Activated CD4-positive, alpha-beta T cell treated with anti-CD3 and anti-CD28 coated beads, Interleukin-2, amount 10 ng/mL, durations not matched to agents 7 days and 5 days (primary cell): ENCODE measurements at regions not wholly inside any gene's neighbourhood (a gene's known extent, or its start where the extent isn't known, plus 50 kb on each side); places are given as distances from the start of the nearest gene placed in this dataset.

Source experiments
- CTCF ChIA-PET: fragments of 350-600 bp; sonication (Branson Sonifier 250); formaldehyde crosslinking; loops from one replicate; lab custom pipeline; 2021; ENCODE audit warnings: antibody characterized with exemption; lab: Charles Lee
- POLR2A ChIA-PET: fragments of 350-600 bp; sonication (Branson Sonifier 250); formaldehyde crosslinking; loops from one replicate; lab custom pipeline; 2021; ENCODE audit warnings: antibody characterized with exemption; lab: Charles Lee
- DNase-seq: peaks from one replicate; pipeline ENCODE4 v3.0.0-alpha.2; 2020
- H3K27ac Mint-ChIP-seq: one replicate; pipeline ENCODE4 v1.8.0; 2021; ENCODE audit warnings: mild to moderate bottlenecking, moderate library complexity, mixed read lengths
- H3K27me3 Mint-ChIP-seq: one replicate; pipeline ENCODE4 v1.8.0; 2021; ENCODE audit warnings: mixed read lengths
- H3K36me3 Mint-ChIP-seq: one replicate; pipeline ENCODE4 v1.8.0; 2021; ENCODE audit warnings: low read depth, mixed read lengths
- H3K4me1 Mint-ChIP-seq: one replicate; pipeline ENCODE4 v1.8.0; 2021; ENCODE audit warnings: mixed read lengths
- H3K4me3 Mint-ChIP-seq: one replicate; pipeline ENCODE4 v1.8.0; 2021; ENCODE audit warnings: mild to moderate bottlenecking, moderate library complexity, mixed read lengths
- H3K9me3 Mint-ChIP-seq: one replicate; pipeline ENCODE4 v1.8.0; 2021; ENCODE audit warnings: mixed read lengths

GRCh38 chr5:168153263-168153875 is 138.1 kb upstream of the WWC1 start:
- CTCF ChIA-PET, result no interaction called here
- no peak overlapping the region for H3K4me3 Mint-ChIP-seq
- POLR2A ChIA-PET, result no interaction called here
- no peaks in the 10 kb centered on the region for H3K4me1 Mint-ChIP-seq
- no peak overlapping the region for H3K27ac Mint-ChIP-seq
- H3K36me3 Mint-ChIP-seq, result no peaks in the 10 kb centered on the region
- H3K9me3 Mint-ChIP-seq, result no peaks in the 10 kb centered on the region
- H3K27me3 Mint-ChIP-seq, result peaks cover 4% of the 10 kb centered on the region
- no peak for DNase-seq

GRCh38 chr5:168153876-168154270 is 137.6 kb upstream of the WWC1 start:
- Mint-ChIP-seq H3K9me3 (no peaks in the 10 kb centered on the region), H3K36me3 (no peaks in the 10 kb centered on the region), H3K4me1 (no peaks in the 10 kb centered on the region), H3K27me3 (peaks cover 4% of the 10 kb centered on the region), H3K27ac (no peak overlapping the region), H3K4me3 (no peak overlapping the region)
- ChIA-PET CTCF (interaction anchor here (0.7 kb wide), 1 partner anchor 42 kb away, joined by 3 read pairs; no protein-coding TSS in a partner anchor), POLR2A (no interaction called here)
- no peak for DNase-seq

- no peak for DNase-seq
- POLR2A ChIA-PET, result no interaction called here
- CTCF ChIA-PET, result interaction anchor here (0.7 kb wide), 1 partner anchor 13 kb away, joined by 5 read pairs; no protein-coding TSS in a partner anchor
- no peaks in the 10 kb centered on the region for H3K36me3 Mint-ChIP-seq
- H3K9me3 Mint-ChIP-seq, result no peaks in the 10 kb centered on the region
- no peaks in the 10 kb centered on the region for H3K4me1 Mint-ChIP-seq
- H3K4me3 Mint-ChIP-seq, result no peak overlapping the region
- H3K27ac Mint-ChIP-seq, result no peak overlapping the region
- peaks cover 4% of the 10 kb centered on the region for H3K27me3 Mint-ChIP-seq
These were observed 135.9 kb upstream of the WWC1 start for GRCh38 chr5:168155585-168155984.

- no peak for DNase-seq
- H3K27me3 Mint-ChIP-seq, result peaks cover 4% of the 10 kb centered on the region
- H3K4me1 Mint-ChIP-seq, result no peaks in the 10 kb centered on the region
- H3K36me3 Mint-ChIP-seq, result no peaks in the 10 kb centered on the region
- no peak overlapping the region for H3K4me3 Mint-ChIP-seq
- ChIA-PET POLR2A (no interaction called here), CTCF (interaction anchor here (0.7 to 1.0 kb wide), 2 partner anchors 12 to 21 kb away, joined by 3 to 5 read pairs; no protein-coding TSS in a partner anchor)
- no peak overlapping the region for H3K27ac Mint-ChIP-seq
- H3K9me3 Mint-ChIP-seq, result no peaks in the 10 kb centered on the region
These were observed 135.3 kb upstream of the WWC1 start for GRCh38 chr5:168156170-168156569.

GRCh38 chr5:168157141-168157540 is 134.3 kb upstream of the WWC1 start:
- CTCF ChIA-PET, result interaction anchor here (1.0 kb wide), 1 partner anchor 22 kb away, joined by 3 read pairs; no protein-coding TSS in a partner anchor
- peaks cover 4% of the 10 kb centered on the region for H3K27me3 Mint-ChIP-seq

GRCh38 chr5:168159425-168159824 is 132.0 kb upstream of the WWC1 start:
- Mint-ChIP-seq H3K4me1 (no peaks in the 10 kb centered on the region), H3K36me3 (no peaks in the 10 kb centered on the region), H3K9me3 (no peaks in the 10 kb centered on the region), H3K27ac (no peak overlapping the region), H3K27me3 (peaks cover 4% of the 10 kb centered on the region), H3K4me3 (no peak overlapping the region)
- no peak for DNase-seq
- CTCF ChIA-PET, result interaction anchor here (0.5 kb wide), 1 partner anchor 1022 kb away, joined by 3 read pairs; no protein-coding TSS in a partner anchor
- POLR2A ChIA-PET, result no interaction called here

More at GRCh38 chr5:168157141-168157540, 134.3 kb upstream of the WWC1 start:
- no peak overlapping the region for H3K4me3 Mint-ChIP-seq
- H3K9me3 Mint-ChIP-seq, result no peaks in the 10 kb centered on the region
- POLR2A ChIA-PET, result no interaction called here
- H3K27ac Mint-ChIP-seq, result no peak overlapping the region
- H3K36me3 Mint-ChIP-seq, result no peaks in the 10 kb centered on the region
- H3K4me1 Mint-ChIP-seq, result no peaks in the 10 kb centered on the region
- no peak for DNase-seq

- POLR2A ChIA-PET, result no interaction called here
- no peak overlapping the region for H3K4me3 Mint-ChIP-seq
- no peaks in the 10 kb centered on the region for H3K36me3 Mint-ChIP-seq
- H3K4me1 Mint-ChIP-seq, result peaks cover 18% of the 10 kb centered on the region
- H3K27me3 Mint-ChIP-seq, result peaks cover 11% of the 10 kb centered on the region
- DNase-seq, result no peak
- CTCF ChIA-PET, result no interaction called here
- H3K27ac Mint-ChIP-seq, result no peak overlapping the region
- H3K9me3 Mint-ChIP-seq, result no peaks in the 10 kb centered on the region
These were observed 129.0 kb upstream of the WWC1 start for GRCh38 chr5:168162464-168162863.

GRCh38 chr5:168163966-168164365 is 127.5 kb upstream of the WWC1 start:
- H3K4me3 Mint-ChIP-seq, result no peak overlapping the region
- POLR2A ChIA-PET, result no interaction called here
- H3K9me3 Mint-ChIP-seq, result no peaks in the 10 kb centered on the region
- peaks cover 8% of the 10 kb centered on the region for H3K27me3 Mint-ChIP-seq
- no peak for DNase-seq
- peaks cover 18% of the 10 kb centered on the region for H3K4me1 Mint-ChIP-seq
- H3K36me3 Mint-ChIP-seq, result no peaks in the 10 kb centered on the region
- H3K27ac Mint-ChIP-seq, result no peak overlapping the region
- CTCF ChIA-PET, result no interaction called here

- Mint-ChIP-seq H3K36me3 (no peaks in the 10 kb centered on the region), H3K27me3 (peaks cover 10% of the 10 kb centered on the region), H3K27ac (peak overlapping the region; percentile 0), H3K4me1 (peaks cover 18% of the 10 kb centered on the region), H3K4me3 (no peak overlapping the region), H3K9me3 (no peaks in the 10 kb centered on the region)
- DNase-seq, result no peak
- CTCF ChIA-PET, result interaction anchor here (0.8 kb wide), 1 partner anchor 9 kb away, joined by 3 read pairs; no protein-coding TSS in a partner anchor
- POLR2A ChIA-PET, result no interaction called here
These were observed 126.1 kb upstream of the WWC1 start for GRCh38 chr5:168165221-168165914.

GRCh38 chr5:168165977-168166376 is 125.5 kb upstream of the WWC1 start:
- ChIA-PET CTCF (no interaction called here), POLR2A (no interaction called here)
- Mint-ChIP-seq H3K36me3 (no peaks in the 10 kb centered on the region), H3K27me3 (peaks cover 10% of the 10 kb centered on the region), H3K9me3 (no peaks in the 10 kb centered on the region), H3K4me1 (peaks cover 18% of the 10 kb centered on the region), H3K4me3 (no peak overlapping the region), H3K27ac (peak overlapping the region; percentile 0)
- DNase-seq, result no peak

GRCh38 chr5:168167338-168167737 is 124.1 kb upstream of the WWC1 start:
- ChIA-PET POLR2A (no interaction called here), CTCF (no interaction called here)
- no peaks in the 10 kb centered on the region for H3K36me3 Mint-ChIP-seq

GRCh38 chr5:168168978-168169698 is 122.3 kb upstream of the WWC1 start:
- H3K27ac Mint-ChIP-seq, result no peak overlapping the region
- POLR2A ChIA-PET, result no interaction called here
- H3K4me3 Mint-ChIP-seq, result no peak overlapping the region
- peaks cover 18% of the 10 kb centered on the region for H3K4me1 Mint-ChIP-seq
- H3K9me3 Mint-ChIP-seq, result no peaks in the 10 kb centered on the region
- no peaks in the 10 kb centered on the region for H3K36me3 Mint-ChIP-seq
- CTCF ChIA-PET, result no interaction called here
- peaks cover 10% of the 10 kb centered on the region for H3K27me3 Mint-ChIP-seq
- no peak for DNase-seq

More at GRCh38 chr5:168167338-168167737, 124.1 kb upstream of the WWC1 start:
- H3K27ac Mint-ChIP-seq, result no peak overlapping the region
- no peak for DNase-seq
- H3K27me3 Mint-ChIP-seq, result peaks cover 10% of the 10 kb centered on the region
- no peak overlapping the region for H3K4me3 Mint-ChIP-seq
- H3K4me1 Mint-ChIP-seq, result peaks cover 18% of the 10 kb centered on the region
- no peaks in the 10 kb centered on the region for H3K9me3 Mint-ChIP-seq

- H3K4me3 Mint-ChIP-seq, result no peak overlapping the region
- POLR2A ChIA-PET, result no interaction called here
- no peak for DNase-seq
- no peak overlapping the region for H3K27ac Mint-ChIP-seq
- CTCF ChIA-PET, result no interaction called here
- peaks cover 10% of the 10 kb centered on the region for H3K27me3 Mint-ChIP-seq
- H3K9me3 Mint-ChIP-seq, result no peaks in the 10 kb centered on the region
- no peaks in the 10 kb centered on the region for H3K36me3 Mint-ChIP-seq
- peaks cover 18% of the 10 kb centered on the region for H3K4me1 Mint-ChIP-seq
These were observed 121.7 kb upstream of the WWC1 start for GRCh38 chr5:168169791-168170190.
